ENCODE measurements at regions not wholly inside any gene's neighbourhood (a gene's known extent, or its start where the extent isn't known, plus 50 kb on each side); places are given as distances from the start of the nearest gene placed in this dataset.
"Not testable (repeated sequence)": the region's sequence is repeated elsewhere in the genome, so short reads cannot be mapped to it uniquely, and the experiment has no call there.

DNA sequence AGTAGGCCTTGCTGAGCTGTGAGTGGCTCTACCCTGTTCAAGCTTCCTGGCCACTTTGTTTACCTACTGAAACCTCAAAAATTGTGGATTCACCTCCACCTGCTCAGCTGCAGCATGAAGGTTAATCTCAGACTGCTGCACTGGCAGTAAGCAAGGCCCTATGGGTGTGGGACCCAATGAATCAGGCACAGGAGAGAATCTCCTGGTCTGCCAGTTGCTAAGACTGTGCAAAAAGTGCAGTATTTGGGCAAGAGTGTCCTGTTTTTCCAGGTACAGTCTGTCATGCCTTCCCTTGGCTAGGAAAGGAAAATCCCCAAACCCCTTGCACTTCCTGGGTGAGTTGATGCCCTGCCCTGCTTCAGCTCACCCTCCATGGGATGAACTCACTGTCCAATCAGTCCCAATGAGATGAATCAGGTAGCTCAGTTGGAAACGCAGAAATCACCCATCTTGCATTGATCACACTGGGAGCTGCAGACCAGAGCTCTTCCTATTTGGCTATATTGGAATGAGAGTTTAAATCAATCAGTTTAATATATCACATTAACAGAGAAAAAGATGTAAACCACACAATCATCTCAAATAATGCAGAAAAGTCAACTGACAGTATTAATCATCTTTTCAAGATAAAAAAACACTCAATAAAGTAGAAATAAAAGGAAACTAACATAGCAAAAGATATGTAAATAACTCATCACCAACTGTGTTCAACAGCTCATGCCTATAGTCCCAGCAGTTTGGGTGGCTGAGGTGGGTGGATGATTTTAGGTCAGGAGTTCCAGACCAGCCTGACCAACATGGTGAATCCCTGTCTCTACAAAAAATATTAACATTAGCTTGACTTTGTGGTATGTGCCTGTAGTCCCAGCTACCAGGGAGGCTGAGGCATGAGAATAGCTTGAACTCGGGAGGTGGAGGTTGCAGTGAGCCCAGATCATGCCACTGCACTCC, 1638.4 kb downstream of the SPATA31A7 start:
- not testable (repeated sequence) for FAIRE-seq; DNase-seq (ENCODE audit: insufficient read length, low spot score)

DNA sequence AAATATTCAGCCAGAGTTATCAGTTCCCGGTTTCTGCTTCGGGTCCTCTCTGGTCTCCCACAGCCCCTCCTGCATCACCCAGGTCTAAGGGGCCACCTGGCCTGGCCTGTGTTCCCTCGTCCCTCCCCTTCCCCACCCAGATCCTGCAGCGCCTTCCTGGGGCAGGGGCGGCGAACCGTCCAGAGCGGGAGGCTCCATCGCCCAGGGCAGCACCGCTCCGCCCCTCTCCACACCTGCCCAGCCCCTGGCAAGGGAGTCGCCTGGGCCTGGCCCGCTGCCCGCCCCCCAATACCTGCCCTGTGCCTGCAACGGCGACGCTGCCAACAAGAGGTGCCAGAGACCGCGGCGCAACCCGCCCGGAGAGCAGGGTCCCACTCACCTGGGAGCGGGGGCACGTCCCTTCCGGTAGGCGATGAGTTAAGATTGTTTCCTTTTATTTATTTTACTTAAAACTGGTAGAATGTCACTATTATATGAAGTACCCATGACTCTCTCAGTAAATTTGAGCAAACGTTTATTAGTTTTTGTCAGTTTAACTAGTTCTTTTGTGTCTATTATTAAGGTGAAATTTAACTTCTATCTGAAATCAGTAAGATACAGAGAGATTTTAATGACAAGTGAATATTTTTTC, 1641.1 kb downstream of the SPATA31A7 start:
- not testable (repeated sequence) for FAIRE-seq; DNase-seq (ENCODE audit: insufficient read length, low spot score)

DNA sequence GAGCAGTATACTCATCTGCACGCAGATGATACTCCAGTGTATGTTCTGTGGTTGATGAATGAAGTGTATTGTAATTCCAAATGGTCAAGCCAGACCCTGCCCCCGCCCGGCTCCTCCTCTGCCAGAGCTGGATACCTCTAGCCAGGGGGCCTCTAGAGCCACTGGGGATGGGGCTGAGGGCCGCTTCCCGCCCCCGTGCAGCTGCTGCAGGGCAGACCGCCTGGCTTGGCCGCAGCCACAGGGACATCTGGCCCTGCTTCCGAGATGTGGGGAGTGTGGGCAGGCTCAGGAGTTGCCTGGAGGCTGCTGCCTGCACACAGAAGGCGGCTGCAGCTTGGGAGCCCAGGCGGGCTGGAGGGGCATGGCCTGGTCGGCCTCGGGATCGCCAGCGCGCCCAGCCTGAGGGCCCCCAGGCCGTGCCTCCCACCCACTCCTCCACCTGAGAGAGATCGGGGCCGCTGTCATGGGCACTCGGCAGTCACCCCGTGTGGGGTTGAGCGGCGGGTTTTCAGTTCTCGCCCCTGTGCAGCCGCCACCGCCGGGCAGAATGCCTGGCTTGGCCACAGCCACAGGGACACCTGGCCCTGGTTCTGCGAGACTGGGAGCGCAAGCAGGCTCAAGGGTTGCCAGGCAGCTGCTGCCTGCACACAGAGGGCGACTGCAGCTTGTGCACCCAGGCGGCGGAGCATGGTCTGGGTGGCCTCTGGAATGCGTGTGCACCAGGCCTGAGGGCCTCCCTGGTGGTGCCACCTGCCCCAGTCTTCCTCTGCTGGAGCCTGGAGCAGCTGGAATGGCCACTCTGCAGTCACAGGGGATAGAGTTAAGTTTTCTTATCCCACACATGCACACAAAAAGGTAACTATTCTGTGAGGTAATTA, 1643.7 kb downstream of the SPATA31A7 start:
- DNase-seq (ENCODE audit: insufficient read length, low spot score); FAIRE-seq: not testable (repeated sequence)

DNA sequence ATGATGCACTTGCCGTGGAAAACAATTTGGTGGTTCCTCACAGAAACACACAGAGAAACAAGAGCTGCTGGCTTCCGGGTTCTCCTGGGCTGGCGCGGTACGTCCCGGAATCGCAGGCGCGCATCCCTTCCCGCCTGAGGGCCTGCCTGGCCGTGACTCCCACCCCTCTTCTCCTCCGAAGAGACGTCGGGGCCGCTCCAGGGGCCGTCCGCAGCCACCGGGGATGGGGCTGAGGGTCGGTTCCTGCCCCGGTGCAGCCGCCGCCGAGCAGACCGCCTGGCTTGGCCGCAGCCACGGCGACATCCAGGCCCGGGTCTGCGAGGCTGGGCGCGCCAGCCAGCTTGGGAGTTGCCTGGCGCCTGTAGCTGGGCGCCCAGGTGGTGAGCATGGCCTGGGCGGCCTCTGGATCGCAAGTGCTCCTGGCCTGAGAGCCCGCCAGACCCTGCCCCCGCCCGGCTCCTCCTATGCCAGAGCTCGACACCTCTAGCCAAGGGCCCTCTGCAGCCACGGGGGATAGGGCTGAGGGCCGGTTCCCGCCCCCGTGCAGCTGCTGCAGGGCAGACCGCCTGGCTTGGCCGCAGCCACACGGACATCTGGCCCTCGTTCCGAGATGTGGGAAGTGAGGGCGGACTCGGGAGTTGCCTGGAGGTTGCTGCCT, 1647.5 kb downstream of the SPATA31A7 start:
- not testable (repeated sequence) for FAIRE-seq

DNA sequence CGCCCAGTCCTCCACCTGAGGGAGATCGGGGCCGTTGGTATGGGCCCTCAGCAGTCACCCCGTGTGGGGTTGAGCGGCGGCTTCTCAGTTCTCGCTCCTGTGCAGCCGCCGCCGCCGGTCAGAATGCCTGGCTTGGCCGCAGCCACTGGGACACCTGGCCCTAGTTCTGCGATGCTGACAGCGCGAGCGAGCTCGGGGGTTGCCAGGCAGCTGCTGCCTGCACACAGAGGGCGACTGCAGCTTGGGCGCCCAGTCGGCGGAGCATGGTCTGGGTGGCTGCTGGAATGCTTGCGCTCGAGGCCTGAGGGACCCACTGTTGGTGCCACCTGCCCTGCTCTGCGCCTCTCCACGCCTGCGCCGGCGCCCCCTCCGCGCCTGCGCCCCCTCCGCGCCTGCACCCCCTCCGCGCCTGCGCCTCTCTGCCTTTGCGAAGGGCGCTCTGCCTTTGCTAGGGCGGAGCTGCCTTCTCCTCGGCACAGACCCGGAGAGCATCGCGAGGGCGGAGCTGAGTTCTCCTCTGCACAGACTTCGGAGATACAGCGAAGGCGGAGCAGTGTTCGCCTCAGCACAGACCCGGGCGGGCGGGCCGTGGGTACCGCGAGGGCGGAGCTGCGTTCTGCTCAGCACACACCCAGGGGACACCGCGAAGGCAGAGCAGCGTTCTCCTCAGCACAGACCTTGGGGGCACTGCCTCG, 1648.3 kb downstream of the SPATA31A7 start:
- FAIRE-seq = not testable (repeated sequence)
- peak; percentile 56 for DNase-seq (ENCODE audit: insufficient read length, low spot score)

More for the DNA sequence above, 1647.5 kb downstream of the SPATA31A7 start:
- DNase-seq (ENCODE audit: insufficient read length, low spot score) = not testable (repeated sequence)

DNA sequence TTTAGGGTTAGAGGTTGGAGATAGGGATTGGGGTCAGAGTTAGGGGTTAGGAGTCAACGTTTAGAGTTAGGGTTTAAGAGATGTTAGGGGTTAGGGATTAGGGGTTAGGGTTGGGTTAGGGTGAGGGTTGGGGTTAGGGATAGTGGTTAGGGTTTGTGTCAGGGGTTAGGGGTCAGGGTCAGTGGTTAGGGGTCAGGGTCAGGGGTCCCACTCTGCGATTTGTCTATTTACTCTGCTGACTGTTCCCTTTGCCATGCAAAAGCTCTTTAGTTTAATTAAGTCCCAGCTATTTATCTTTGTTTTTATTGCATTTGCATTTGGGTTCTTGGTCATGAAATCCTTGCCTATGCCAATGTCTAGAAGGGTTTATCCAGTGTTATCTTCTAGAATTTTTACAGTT, 1649.3 kb downstream of the SPATA31A7 start:
- FAIRE-seq; DNase-seq (ENCODE audit: insufficient read length, low spot score): not testable (repeated sequence)

DNA sequence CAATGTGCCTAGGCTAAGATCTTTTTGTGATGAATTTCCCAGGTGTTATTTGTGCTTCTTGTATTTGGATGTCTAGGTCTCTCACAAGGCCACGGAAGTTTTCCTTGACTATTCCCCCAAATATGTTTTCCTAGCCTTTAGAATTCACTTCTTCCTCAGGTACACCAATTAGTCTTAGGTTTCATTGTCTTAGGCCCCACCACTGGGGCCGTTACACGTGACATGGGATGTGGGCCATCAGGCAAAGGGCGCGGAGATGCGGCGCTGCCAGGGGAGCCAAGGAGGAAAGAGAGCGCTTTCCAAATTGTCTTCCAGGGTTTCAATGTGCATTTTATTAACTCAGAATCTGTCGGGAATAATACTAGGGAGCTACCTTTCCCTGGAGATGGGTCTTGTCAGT, 1653.3 kb downstream of the SPATA31A7 start:
- not testable (repeated sequence) for FAIRE-seq

DNA sequence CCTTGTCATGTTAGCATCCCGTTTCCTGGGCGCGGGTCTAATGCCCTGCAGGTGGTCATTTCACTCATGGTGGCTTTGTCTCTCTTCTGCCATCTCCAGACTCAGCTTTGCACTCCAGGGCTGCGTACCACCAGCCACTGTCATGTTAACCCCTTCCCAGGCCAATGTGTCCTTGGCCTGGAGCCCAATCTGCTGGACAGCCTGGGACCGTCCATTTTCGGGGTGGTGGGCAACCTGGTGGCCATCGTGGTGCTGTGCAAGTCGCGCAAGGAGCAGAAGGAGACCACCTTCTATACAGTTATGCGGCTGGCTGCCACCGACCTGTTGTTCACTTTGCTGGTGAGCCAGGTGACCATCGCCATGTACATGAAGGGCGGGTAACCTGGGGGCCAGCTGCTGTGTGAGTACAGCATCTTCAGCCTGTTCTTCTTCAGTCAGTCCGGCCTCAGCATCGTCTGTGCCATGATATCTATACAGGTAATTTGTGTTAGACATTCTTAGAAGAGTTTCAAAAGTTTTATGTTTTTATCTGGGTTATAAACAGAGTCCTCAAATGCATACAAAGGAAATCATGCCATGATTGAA, 1654.0 kb downstream of the SPATA31A7 start:
- FAIRE-seq = not testable (repeated sequence)

More for the DNA sequence above, 1653.3 kb downstream of the SPATA31A7 start:
- DNase-seq (ENCODE audit: insufficient read length, low spot score) = not testable (repeated sequence)

DNA sequence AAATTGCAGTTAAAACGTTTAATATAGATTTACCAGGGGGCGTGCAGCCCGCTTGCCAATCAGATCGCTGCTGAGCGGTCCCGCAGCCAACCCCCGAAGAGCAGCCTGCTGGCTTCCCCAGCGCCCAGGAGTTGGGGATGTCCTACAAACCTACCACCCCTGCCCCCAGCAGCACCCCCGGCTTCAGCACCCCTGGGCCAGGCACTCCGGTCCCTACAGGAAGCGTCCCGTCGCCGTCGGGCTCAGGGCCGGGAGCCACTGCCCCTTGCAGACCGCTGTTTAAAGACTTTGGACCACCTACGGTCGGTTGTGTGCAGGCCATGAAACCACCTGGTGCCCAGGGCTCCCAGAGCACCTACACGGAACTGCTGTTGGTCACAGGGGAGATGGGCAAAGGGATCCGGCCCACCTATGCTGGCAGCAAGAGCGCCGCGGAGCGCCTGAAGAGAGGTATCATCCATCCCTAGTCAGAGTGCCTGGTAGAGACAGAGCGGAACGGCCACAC, 1654.9 kb downstream of the SPATA31A7 start:
- FAIRE-seq = not testable (repeated sequence)

More for the DNA sequence above, 1654.0 kb downstream of the SPATA31A7 start:
- DNase-seq (ENCODE audit: insufficient read length, low spot score) = not testable (repeated sequence)

DNA sequence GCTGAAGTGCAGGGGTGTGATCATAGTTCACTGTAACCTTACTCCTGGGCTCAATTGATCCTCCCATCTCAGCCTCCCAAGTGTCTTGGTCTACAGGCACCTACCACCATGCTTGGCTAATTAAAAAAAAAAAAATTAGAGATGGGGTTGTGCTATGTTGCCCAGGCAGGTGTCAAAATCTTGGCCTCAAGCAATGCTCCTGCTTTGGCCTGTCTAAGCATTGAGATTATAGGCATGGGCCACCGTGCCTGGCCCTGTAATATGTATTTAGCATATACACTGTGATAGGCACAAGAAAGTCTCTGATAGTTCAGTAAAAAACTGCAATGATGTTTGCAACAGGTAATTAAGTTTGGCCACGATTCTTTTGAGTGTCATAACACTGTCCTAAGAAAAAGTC, 1658.4 kb downstream of the SPATA31A7 start:
- not testable (repeated sequence) for DNase-seq (ENCODE audit: insufficient read length, low spot score); FAIRE-seq

More for the DNA sequence above, 1654.9 kb downstream of the SPATA31A7 start:
- not testable (repeated sequence) for DNase-seq (ENCODE audit: insufficient read length, low spot score)

DNA sequence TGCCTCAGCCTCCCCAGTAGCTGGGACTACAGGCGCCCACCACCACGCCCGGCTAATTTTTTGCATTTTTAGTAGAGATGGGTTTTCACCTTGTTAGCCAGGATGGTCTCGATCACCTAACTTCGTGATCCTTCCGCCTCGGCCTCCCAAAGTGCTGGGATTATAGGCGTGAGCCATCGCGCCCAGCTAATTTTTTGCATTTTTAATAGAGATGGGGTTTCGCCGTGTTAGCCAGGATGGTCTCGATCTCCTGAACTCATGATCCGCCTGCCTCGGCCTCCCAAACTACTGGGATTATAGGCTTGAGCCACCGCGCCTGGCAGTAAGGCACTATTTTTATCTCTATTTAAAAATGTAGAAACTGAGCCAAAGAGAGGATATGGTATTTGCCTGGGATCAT, 1660.2 kb downstream of the SPATA31A7 start:
- DNase-seq (ENCODE audit: insufficient read length, low spot score); FAIRE-seq: not testable (repeated sequence)

DNA sequence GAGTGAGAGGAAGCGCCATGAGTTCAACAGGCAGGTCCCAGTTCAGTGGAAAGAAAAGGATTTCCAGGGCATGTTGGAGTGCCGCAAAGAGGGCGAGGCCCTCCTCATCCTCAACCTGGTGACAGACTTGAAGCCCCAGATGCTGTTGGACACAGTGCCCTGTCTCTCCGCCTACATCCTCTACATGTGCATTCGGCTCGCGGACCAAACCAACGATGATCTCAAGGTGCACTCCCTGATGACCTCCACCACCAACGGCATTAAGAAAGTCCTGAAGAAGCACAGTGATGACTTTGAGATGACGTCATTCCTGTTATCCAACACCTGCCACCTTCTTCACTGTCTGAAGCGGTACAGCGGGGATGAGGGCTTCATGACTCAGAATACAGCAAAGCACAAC, 1667.4 kb downstream of the SPATA31A7 start:
- not testable (repeated sequence) for FAIRE-seq; DNase-seq (ENCODE audit: insufficient read length, low spot score)

DNA sequence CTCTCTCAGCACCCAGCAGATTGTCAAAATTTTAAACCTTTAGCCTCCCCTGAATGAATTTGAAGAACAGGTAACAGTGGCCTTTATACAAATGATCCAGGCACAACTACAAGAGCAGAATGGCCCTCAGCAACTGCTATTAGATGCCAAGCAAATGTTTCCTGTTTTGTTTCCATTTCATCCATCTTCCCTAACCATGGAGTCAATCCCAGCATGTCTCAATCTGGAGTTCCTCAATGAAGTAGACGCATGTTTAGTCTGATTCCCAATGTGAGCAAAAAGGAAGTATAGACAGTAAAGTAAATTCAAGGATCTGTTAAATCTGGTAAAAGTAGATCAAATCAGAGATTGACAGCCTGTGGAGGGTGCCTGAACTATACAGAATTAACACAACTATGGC, 1668.4 kb downstream of the SPATA31A7 start:
- not testable (repeated sequence) for DNase-seq (ENCODE audit: insufficient read length, low spot score); FAIRE-seq

DNA sequence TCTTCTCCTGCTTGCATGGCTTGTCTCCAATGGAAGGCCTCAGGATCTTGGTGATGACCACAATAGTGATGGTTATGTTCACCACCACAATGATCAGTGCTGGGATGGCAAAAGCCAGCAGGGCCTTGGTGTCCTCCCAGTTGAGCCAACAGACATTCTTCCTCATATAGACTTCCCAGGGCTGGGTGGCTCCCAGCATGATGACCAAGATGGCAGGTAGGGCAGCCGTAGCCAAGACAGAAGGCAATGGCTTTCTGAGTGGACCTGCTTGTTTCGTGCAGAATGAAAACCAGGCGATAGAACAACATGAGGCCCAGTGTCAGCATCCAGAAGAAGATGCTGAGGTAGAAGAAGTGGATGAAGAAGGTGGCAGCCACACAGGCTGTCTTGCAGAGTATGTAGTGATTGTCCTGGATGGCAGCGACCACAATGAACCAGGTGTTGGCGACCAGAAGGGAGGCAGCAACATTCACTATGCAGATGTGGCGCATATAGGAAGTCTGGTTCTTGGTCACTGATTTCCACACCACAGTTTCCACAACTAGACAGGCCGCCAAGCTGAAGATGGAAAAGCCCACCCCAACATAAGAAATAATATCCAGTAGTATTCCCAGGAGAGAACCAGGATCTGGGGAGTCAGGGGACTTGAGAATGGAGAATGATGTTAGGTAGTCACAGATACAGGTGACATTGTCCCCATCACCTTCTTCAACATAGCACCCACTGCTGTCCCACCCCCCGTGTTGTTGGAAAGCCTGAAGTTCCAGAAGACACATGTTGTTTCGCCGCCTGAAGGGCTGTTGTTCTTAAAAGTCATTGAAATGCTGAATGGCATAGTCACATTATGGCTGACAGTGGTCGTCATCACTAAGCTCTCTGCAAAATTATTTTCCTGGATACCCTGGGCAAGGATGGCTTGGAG, 1671.4 kb downstream of the SPATA31A7 start:
- FAIRE-seq = not testable (repeated sequence)

DNA sequence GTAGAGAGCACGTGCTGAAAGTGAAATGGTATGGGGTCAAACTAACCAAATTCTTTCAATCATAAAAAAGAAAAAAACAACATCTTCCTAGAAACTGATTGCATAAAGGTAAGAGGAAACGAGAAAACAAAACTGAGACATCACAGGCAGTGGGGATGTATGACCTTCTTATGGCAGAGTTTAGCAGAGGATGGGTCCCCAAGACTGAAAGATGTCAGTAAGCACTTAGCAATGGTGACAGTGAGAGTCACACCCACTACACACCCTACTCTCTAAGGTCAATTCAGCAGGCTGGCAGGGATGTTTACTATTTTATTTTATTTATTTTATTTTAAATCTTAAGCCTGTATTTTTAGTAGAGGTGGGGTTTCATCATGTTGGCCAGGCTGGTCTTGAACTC, 1672.3 kb downstream of the SPATA31A7 start:
- not testable (repeated sequence) for FAIRE-seq; DNase-seq (ENCODE audit: insufficient read length, low spot score)

More for the DNA sequence above, 1671.4 kb downstream of the SPATA31A7 start:
- not testable (repeated sequence) for DNase-seq (ENCODE audit: insufficient read length, low spot score)

DNA sequence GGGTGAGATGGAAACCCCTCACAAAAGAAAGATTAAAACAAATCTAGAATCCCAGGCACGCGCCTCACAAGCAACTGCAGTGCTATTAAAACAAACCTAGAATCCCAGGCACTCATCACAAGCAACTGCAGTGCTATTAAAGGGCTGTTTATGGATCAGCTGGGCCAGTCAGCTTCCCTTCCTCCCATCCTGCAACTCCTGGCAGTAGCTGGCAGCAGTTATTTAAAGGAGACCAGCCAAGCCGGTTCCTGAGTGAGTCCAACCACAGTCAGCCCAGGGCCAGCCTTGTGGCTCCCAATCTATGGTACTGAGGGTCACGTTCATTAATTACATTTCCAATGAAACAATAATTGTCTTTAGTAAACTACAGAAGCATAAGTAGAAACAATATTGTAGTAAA, 1673.5 kb downstream of the SPATA31A7 start:
- FAIRE-seq; DNase-seq (ENCODE audit: insufficient read length, low spot score): not testable (repeated sequence)

DNA sequence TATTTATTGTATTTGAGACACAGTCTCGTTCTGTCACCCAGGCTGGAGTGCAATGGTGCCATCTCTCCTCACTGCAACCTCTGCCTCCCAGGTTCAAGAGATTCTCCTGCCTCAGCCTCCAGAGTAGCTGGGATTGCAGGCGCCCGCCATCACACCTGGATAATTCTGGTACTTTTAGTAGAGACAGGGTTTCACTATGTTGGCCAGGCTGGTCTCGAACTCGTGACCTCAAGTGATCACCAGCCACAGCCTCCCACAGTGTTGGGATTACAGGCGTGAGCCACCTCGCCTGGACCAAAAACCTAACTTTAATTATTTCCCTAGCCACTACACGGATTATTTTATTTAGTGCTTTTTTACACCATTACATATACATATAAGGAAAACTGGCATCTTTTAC, 1674.0 kb downstream of the SPATA31A7 start:
- not testable (repeated sequence) for FAIRE-seq

More for the DNA sequence above, 1674.0 kb downstream of the SPATA31A7 start:
- DNase-seq (ENCODE audit: insufficient read length, low spot score) = not testable (repeated sequence)
